MM.1S (cell line): ENCODE measurements at regions not wholly inside any gene's neighbourhood (a gene's known extent, or its start where the extent isn't known, plus 50 kb on each side); places are given as distances from the start of the nearest gene placed in this dataset.

ENCODE experiments used
- EZH2 ChIP-seq: fragments of 300-600 bp; sonication (generic); optimal IDR thresholded peaks from 2 replicates; pipeline ENCODE3; 2017; ENCODE audit warnings: low read depth, mild to moderate bottlenecking, antibody characterized with exemption, low read length, mixed read lengths
- TF ChIP-seq, protein P1 (sequence below): fragments of 300-600 bp; sonication (generic); IDR thresholded peaks from 2 replicates; pipeline ENCODE4 v1.5.1; 2016; ENCODE audit warnings: antibody characterized with exemption, low read length, mixed read lengths

DNA sequence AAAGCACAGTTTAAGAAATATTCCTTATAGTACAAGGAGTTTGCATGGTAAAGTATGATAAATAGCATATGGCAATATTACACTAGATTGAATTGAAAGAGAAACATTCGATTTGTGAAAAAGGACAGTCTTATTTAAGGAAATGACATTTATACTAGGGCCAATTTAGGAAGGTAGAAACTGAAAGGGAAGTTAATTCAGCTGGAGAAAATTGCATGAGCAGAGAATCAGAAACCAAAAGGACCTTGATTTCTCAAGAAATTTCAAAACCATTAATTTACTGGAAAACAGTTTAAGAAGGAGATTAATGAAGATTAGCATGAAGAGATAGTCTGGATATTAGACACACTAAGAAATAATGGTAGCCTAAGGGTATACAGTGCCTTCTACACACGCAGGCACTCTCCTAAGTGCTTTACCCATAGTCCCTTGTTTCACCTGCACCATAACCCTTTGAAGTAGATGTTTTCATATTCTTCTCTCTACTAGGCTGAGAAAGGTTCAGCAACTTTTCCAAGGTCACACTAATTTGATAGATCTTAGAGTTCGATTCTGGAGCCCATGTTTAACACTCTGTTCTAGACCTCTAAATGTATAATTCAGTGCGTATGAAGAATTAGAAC is 259.1 kb upstream of the SLIT2 start:
- no peak for TF ChIP-seq EZH2
- TF ChIP-seq, protein P1, sequence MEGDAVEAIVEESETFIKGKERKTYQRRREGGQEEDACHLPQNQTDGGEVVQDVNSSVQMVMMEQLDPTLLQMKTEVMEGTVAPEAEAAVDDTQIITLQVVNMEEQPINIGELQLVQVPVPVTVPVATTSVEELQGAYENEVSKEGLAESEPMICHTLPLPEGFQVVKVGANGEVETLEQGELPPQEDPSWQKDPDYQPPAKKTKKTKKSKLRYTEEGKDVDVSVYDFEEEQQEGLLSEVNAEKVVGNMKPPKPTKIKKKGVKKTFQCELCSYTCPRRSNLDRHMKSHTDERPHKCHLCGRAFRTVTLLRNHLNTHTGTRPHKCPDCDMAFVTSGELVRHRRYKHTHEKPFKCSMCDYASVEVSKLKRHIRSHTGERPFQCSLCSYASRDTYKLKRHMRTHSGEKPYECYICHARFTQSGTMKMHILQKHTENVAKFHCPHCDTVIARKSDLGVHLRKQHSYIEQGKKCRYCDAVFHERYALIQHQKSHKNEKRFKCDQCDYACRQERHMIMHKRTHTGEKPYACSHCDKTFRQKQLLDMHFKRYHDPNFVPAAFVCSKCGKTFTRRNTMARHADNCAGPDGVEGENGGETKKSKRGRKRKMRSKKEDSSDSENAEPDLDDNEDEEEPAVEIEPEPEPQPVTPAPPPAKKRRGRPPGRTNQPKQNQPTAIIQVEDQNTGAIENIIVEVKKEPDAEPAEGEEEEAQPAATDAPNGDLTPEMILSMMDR, result no peak
